ENCODE measurements at regions not wholly inside any gene's neighbourhood (a gene's known extent, or its start where the extent isn't known, plus 50 kb on each side); places are given as distances from the start of the nearest gene placed in this dataset.

DNA sequence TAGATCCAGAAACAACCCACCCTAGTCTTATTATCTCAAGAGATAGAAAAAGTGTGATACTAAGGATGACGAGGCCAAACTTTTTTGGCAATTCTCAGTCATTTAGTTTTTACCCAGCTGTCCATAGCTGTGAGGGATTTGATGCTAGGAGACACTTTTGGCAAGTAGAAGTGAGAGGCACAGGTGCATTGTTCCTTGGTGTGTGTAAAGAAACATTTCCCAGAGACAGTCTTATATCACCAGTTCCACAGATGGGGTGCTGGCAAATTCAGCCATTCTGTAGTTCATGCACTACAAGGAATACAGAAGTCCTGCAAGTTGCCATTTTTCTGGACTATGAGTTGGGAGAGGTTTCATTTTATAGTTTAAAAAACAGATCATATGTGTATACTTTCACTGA, 403.3 kb upstream of the GHITM start:
- TF ChIP-seq SP2 (IDR thresholded peaks at IDR 0.05; ENCODE audit: low read length) (no peak), POLR2A (IDR thresholded peaks at IDR 0.05; ENCODE audit: control extremely low read depth in 1 of 2, low read depth in 2 of 2, low read length in 2 of 2) (no peak), FOSL1 (IDR thresholded peaks at IDR 0.05; ENCODE audit: insufficient read depth, low read depth, low read length) (no peak), YY1 (IDR thresholded peaks at IDR 0.05; ENCODE audit: low read depth, low read length) (no peak)
